Stimulated activated CD8-positive, alpha-beta memory T cell treated with anti-CD3 and anti-CD28 coated beads, Interleukin-7, amount 100 ng/mL, for 24 hours (primary cell): ENCODE measurements at regions not wholly inside any gene's neighbourhood (a gene's known extent, or its start where the extent isn't known, plus 50 kb on each side); places are given as distances from the start of the nearest gene placed in this dataset.

ENCODE experiments used
- DNase-seq: peaks from one replicate; pipeline ENCODE4 v3.0.0-alpha.2; 2020; ENCODE audit warnings: low read depth

- DNase-seq, result no peak
Measured at GRCh38 chr10:44435196-44435595, 50.3 kb upstream of the CXCL12 start.

GRCh38 chr10:44436240-44436639, 51.3 kb upstream of the CXCL12 start:
- no peak for DNase-seq

- DNase-seq, result no peak
Measured at GRCh38 chr10:44437840-44438511, 53.1 kb upstream of the CXCL12 start.

GRCh38 chr10:44439239-44439957, 54.5 kb upstream of the CXCL12 start:
- DNase-seq, result no peak

GRCh38 chr10:44439958-44440244, 55.0 kb upstream of the CXCL12 start:
- no peak for DNase-seq

- DNase-seq, result no peak
Measured at GRCh38 chr10:44457259-44457658, 72.4 kb upstream of the CXCL12 start.

GRCh38 chr10:44458671-44459413, 73.9 kb upstream of the CXCL12 start:
- no peak for DNase-seq

GRCh38 chr10:44459671-44460070, 74.8 kb upstream of the CXCL12 start:
- DNase-seq, result no peak

- DNase-seq, result no peak
Measured at GRCh38 chr10:44460416-44460815, 75.5 kb upstream of the CXCL12 start.

GRCh38 chr10:44462338-44462914, 77.5 kb upstream of the CXCL12 start:
- DNase-seq, result no peak

GRCh38 chr10:44463511-44464121, 78.7 kb upstream of the CXCL12 start:
- no peak for DNase-seq

GRCh38 chr10:44464503-44464902, 79.6 kb upstream of the CXCL12 start:
- DNase-seq, result no peak

- DNase-seq, result no peak
Measured at GRCh38 chr10:44465401-44466115, 80.7 kb upstream of the CXCL12 start.

- no peak for DNase-seq
Measured at GRCh38 chr10:44466236-44466635, 81.3 kb upstream of the CXCL12 start.

- no peak for DNase-seq
Measured at GRCh38 chr10:44467090-44467489, 82.2 kb upstream of the CXCL12 start.

- no peak for DNase-seq
Measured at GRCh38 chr10:44467900-44468299, 83.0 kb upstream of the CXCL12 start.

- DNase-seq, result no peak
Measured at GRCh38 chr10:44468525-44468924, 83.6 kb upstream of the CXCL12 start.

GRCh38 chr10:44468965-44469364, 84.1 kb upstream of the CXCL12 start:
- no peak for DNase-seq

- no peak for DNase-seq
Measured at GRCh38 chr10:44470784-44471183, 85.9 kb upstream of the CXCL12 start.

- no peak for DNase-seq
Measured at GRCh38 chr10:44471410-44471809, 86.5 kb upstream of the CXCL12 start.

- no peak for DNase-seq
Measured at GRCh38 chr10:44473146-44473545, 88.2 kb upstream of the CXCL12 start.
